Right lobe of liver (tissue), 4 donors: ENCODE measurements at regions not wholly inside any gene's neighbourhood (a gene's known extent, or its start where the extent isn't known, plus 50 kb on each side); places are given as distances from the start of the nearest gene placed in this dataset.

ENCODE experiments used
- CTCF ChIP-seq, 4 donors: fragments of 200-600 bp in 3 of 4; fragments of 450-650 bp in 1 of 4; IDR thresholded peaks; one replicate each; pipeline versions ENCODE4 v1.5.1 to v1.8.0; 2016 to 2022; ENCODE audit warnings: antibody characterized with exemption in 4 of 4, mild to moderate bottlenecking in 2 of 4
- POLR2A ChIP-seq: fragments of 450-650 bp; IDR thresholded peaks from one replicate; pipeline ENCODE4 v1.6.1; 2017; ENCODE audit warnings: antibody characterized with exemption, mild to moderate bottlenecking
- donor health status: DM: no; HTN: no; CAD: no.
- donor health status: DM: no; HTN: no; CAD: no.
- donor health status: DM: no; HTN: yes; CAD: no.

- TF ChIP-seq POLR2A (no peak), CTCF (IDR thresholded peaks at IDR 0.05) (no peak)
These were observed 52.0 kb upstream of the SAMSN1 start for GRCh38 chr21:14598065-14598464.
